ENCODE measurements at regions not wholly inside any gene's neighbourhood (a gene's known extent, or its start where the extent isn't known, plus 50 kb on each side); places are given as distances from the start of the nearest gene placed in this dataset.

DNA sequence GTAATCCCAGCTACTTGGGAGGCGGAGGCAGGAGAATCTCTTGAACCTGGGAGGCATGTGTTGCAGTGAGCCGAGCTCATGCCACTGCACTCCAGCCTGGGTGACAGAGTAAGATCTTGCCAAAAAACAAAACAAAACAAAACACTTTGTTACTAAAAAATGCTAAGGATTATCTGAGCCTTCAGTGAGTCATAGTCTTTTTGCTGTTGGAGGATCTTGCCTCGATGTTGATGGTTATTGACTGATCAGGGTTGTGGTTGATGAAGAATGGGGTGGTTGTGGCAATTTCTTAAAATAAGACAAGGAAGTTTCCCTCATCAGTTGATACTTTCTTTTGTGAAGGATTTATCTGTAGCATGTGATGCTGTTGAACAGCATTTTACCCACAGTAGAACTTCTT is 196.8 kb upstream of the HDDC2 start:
- Histone ChIP-seq H3K36me3 (ENCODE audit: insufficient read depth, low read length) (no peaks in the 10 kb centered on the region), H3K4me1 (ENCODE audit: insufficient read depth, low read length) (no peaks in the 10 kb centered on the region), H3K4me3 (ENCODE audit: low read depth in 1 of 2, low read length in 2 of 2) (no peak overlapping the region), H3K27ac (ENCODE audit: low read depth, low read length) (no peak overlapping the region), H3K9me3 (ENCODE audit: low read length) (no peaks in the 10 kb centered on the region), H3K27me3 (ENCODE audit: control insufficient read depth in 1 of 2, insufficient read depth in 2 of 2, low read length in 2 of 2) (no peaks in the 10 kb centered on the region), H3K9ac (ENCODE audit: low read length) (no peak overlapping the region)

- Histone ChIP-seq H3K9ac (ENCODE audit: low read length) (no peak overlapping the region), H3K27me3 (ENCODE audit: control insufficient read depth in 1 of 2, insufficient read depth in 2 of 2, low read length in 2 of 2) (no peaks in the 10 kb centered on the region), H3K9me3 (ENCODE audit: low read length) (no peaks in the 10 kb centered on the region), H3K27ac (ENCODE audit: low read depth, low read length) (no peak overlapping the region), H3K36me3 (ENCODE audit: insufficient read depth, low read length) (no peaks in the 10 kb centered on the region), H3K4me3 (ENCODE audit: low read depth in 1 of 2, low read length in 2 of 2) (no peak overlapping the region), H3K4me1 (ENCODE audit: insufficient read depth, low read length) (no peaks in the 10 kb centered on the region)
Observed at GRCh38 chr6:125499535-125499934, 197.8 kb upstream of the HDDC2 start.

- Histone ChIP-seq H3K4me3 (ENCODE audit: low read depth in 1 of 2, low read length in 2 of 2) (no peak overlapping the region), H3K27me3 (ENCODE audit: control insufficient read depth in 1 of 2, insufficient read depth in 2 of 2, low read length in 2 of 2) (no peaks in the 10 kb centered on the region), H3K27ac (ENCODE audit: low read depth, low read length) (no peak overlapping the region), H3K9ac (ENCODE audit: low read length) (no peak overlapping the region), H3K36me3 (ENCODE audit: insufficient read depth, low read length) (no peaks in the 10 kb centered on the region), H3K4me1 (ENCODE audit: insufficient read depth, low read length) (no peaks in the 10 kb centered on the region), H3K9me3 (ENCODE audit: low read length) (no peaks in the 10 kb centered on the region)
Observed at GRCh38 chr6:125503181-125503580, 201.4 kb upstream of the HDDC2 start.

DNA sequence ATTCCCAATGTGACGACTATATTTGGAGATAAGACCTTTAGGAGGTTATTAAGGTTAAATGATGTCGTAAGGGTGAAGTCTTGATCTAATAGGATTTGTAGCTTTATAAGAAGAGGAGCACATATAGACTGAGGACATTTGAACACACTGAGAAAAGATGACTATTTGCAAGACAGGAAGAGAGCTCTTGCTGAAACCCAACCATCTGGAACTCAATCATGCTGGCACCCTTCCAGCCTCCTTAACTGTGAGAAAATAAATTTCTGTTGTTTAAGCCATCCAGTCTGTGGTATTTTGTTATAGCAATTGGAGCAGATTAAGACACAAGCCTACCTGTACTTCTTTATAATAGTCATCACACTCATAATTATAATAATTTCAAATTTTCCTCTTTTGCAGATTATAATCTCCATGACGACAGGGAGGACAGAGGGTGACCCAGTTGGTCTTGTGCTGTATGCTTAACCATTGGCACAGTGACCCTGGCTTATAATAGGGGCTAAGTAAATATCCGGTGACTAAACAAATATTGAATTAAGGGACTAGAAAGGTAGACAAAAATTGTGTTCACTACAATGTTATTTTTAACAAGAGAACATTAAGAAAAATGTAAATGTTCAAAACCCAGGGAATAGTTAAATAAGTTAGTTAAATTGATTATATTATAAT is 206.4 kb upstream of the HDDC2 start:
- no peaks in the 10 kb centered on the region for H3K4me1 ChIP-seq (ENCODE audit: insufficient read depth, low read length)
- H3K36me3 ChIP-seq (ENCODE audit: insufficient read depth, low read length) = no peaks in the 10 kb centered on the region
- H3K9me3 ChIP-seq (ENCODE audit: low read length) = no peaks in the 10 kb centered on the region
- H3K9ac ChIP-seq (ENCODE audit: low read length) = no peak overlapping the region
- H3K27ac ChIP-seq (ENCODE audit: low read depth, low read length) = no peak overlapping the region
- no peaks in the 10 kb centered on the region for H3K27me3 ChIP-seq (ENCODE audit: control insufficient read depth in 1 of 2, insufficient read depth in 2 of 2, low read length in 2 of 2)
- H3K4me3 ChIP-seq (ENCODE audit: low read depth in 1 of 2, low read length in 2 of 2) = no peak overlapping the region

DNA sequence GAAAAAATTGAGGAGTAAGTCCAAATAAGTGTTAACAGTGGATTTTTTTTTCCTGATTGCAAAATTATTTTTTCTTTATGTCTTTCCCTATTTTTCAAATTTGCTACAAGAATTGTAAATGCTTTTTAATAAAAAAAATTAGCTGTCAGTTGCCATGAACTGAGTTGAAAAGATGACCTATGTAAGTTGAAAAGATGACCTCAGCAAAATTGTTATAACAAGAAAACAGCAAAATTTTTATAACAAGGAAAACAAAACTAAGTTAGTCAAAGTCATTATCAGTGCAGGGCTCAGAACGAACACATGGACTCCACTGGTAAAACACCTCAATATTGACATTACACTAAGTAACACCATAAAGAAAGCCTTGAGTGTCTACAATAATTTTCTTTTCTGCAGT is 207.0 kb upstream of the HDDC2 start:
- Histone ChIP-seq H3K27me3 (ENCODE audit: control insufficient read depth in 1 of 2, insufficient read depth in 2 of 2, low read length in 2 of 2) (no peaks in the 10 kb centered on the region), H3K4me3 (ENCODE audit: low read depth in 1 of 2, low read length in 2 of 2) (no peak overlapping the region), H3K4me1 (ENCODE audit: insufficient read depth, low read length) (no peaks in the 10 kb centered on the region), H3K9ac (ENCODE audit: low read length) (no peak overlapping the region), H3K9me3 (ENCODE audit: low read length) (no peaks in the 10 kb centered on the region), H3K36me3 (ENCODE audit: insufficient read depth, low read length) (no peaks in the 10 kb centered on the region), H3K27ac (ENCODE audit: low read depth, low read length) (no peak overlapping the region)

GRCh38 chr6:125509477-125509876 is 207.7 kb upstream of the HDDC2 start:
- no peak overlapping the region for H3K4me3 ChIP-seq (ENCODE audit: low read depth in 1 of 2, low read length in 2 of 2)
- H3K4me1 ChIP-seq (ENCODE audit: insufficient read depth, low read length) = no peaks in the 10 kb centered on the region
- no peak overlapping the region for H3K27ac ChIP-seq (ENCODE audit: low read depth, low read length)
- H3K9ac ChIP-seq (ENCODE audit: low read length) = no peak overlapping the region
- no peaks in the 10 kb centered on the region for H3K36me3 ChIP-seq (ENCODE audit: insufficient read depth, low read length)
- no peaks in the 10 kb centered on the region for H3K27me3 ChIP-seq (ENCODE audit: control insufficient read depth in 1 of 2, insufficient read depth in 2 of 2, low read length in 2 of 2)
- H3K9me3 ChIP-seq (ENCODE audit: low read length) = no peaks in the 10 kb centered on the region

DNA sequence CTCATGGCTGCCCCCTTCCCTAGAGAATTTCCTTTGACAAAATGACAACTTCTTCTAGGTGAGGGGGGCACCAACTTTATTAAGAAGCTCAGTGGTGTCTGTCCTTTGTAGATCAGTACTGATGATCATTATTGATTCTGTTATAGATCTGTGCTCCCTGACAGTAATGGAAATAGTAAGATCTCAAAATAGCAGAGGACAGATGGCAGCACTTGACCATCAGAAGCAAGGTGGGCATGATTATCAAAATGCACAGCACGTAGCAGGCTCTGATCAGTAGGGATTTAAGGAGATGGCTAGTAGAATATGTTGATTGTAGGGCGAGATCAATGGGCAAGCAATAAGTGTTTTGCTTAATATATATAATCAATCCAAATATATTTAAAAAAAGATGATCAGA is 208.6 kb upstream of the HDDC2 start:
- H3K9ac ChIP-seq (ENCODE audit: low read length) = no peak overlapping the region

DNA sequence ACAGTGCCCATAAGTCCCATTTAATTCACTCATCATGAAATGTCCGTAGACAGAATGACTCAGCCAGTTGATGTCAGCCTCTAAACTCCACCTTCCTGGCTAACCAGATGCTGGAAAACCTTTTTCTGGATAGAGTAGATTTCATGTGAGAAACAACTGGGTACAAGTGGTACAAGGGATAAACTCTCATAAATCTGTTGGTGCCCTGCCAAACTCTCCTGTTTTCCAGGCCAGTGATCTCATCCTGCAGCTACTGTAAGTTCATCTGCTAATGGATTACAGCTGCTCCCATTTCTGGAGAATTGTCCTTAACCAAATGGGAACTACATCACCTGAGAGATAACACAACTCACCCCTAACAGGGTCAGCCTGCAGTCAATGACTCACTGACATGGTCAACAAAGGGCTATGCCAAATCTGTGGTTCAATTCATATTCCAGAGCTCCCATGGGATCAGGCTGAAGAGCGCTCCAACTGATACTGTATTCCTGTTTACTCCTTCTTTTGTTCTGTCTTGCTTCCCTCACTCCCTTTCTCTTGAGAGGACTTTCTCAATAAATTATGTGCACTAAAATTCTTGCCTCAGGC is 210.1 kb upstream of the HDDC2 start:
- Histone ChIP-seq H3K36me3 (ENCODE audit: insufficient read depth, low read length) (no peaks in the 10 kb centered on the region), H3K4me3 (ENCODE audit: low read depth in 1 of 2, low read length in 2 of 2) (no peak overlapping the region), H3K27ac (ENCODE audit: low read depth, low read length) (no peak overlapping the region), H3K4me1 (ENCODE audit: insufficient read depth, low read length) (no peaks in the 10 kb centered on the region), H3K9me3 (ENCODE audit: low read length) (no peaks in the 10 kb centered on the region), H3K27me3 (ENCODE audit: control insufficient read depth in 1 of 2, insufficient read depth in 2 of 2, low read length in 2 of 2) (no peaks in the 10 kb centered on the region), H3K9ac (ENCODE audit: low read length) (no peak overlapping the region)

More for the DNA sequence above, 208.6 kb upstream of the HDDC2 start:
- Histone ChIP-seq H3K27me3 (ENCODE audit: control insufficient read depth in 1 of 2, insufficient read depth in 2 of 2, low read length in 2 of 2) (no peaks in the 10 kb centered on the region), H3K36me3 (ENCODE audit: insufficient read depth, low read length) (no peaks in the 10 kb centered on the region), H3K4me1 (ENCODE audit: insufficient read depth, low read length) (no peaks in the 10 kb centered on the region), H3K9me3 (ENCODE audit: low read length) (no peaks in the 10 kb centered on the region), H3K27ac (ENCODE audit: low read depth, low read length) (no peak overlapping the region), H3K4me3 (ENCODE audit: low read depth in 1 of 2, low read length in 2 of 2) (no peak overlapping the region)

DNA sequence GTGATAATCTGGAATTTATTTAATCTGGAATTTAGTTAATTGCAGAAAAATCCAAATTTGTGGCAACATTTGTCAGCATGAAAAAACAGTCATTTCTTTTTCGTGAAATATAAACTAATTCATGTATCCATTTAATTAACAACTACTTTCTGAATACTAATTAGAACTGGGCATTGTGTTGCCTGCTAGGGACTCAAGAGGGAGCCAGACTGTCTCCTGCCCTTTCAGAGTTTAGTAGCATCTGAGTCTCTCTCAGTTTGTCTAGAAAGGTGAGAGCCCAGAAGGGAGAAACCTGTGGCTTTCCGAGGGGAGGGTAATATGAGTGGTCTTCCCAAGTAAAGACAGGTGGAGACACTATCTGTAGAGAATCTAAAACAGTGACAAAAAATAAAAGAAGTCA is 210.9 kb upstream of the HDDC2 start:
- no peak overlapping the region for H3K4me3 ChIP-seq (ENCODE audit: low read depth in 1 of 2, low read length in 2 of 2)
- H3K9me3 ChIP-seq (ENCODE audit: low read length) = no peaks in the 10 kb centered on the region
- H3K9ac ChIP-seq (ENCODE audit: low read length) = no peak overlapping the region
- no peaks in the 10 kb centered on the region for H3K4me1 ChIP-seq (ENCODE audit: insufficient read depth, low read length)
- H3K27ac ChIP-seq (ENCODE audit: low read depth, low read length) = no peak overlapping the region
- H3K27me3 ChIP-seq (ENCODE audit: control insufficient read depth in 1 of 2, insufficient read depth in 2 of 2, low read length in 2 of 2) = no peaks in the 10 kb centered on the region
- no peaks in the 10 kb centered on the region for H3K36me3 ChIP-seq (ENCODE audit: insufficient read depth, low read length)

DNA sequence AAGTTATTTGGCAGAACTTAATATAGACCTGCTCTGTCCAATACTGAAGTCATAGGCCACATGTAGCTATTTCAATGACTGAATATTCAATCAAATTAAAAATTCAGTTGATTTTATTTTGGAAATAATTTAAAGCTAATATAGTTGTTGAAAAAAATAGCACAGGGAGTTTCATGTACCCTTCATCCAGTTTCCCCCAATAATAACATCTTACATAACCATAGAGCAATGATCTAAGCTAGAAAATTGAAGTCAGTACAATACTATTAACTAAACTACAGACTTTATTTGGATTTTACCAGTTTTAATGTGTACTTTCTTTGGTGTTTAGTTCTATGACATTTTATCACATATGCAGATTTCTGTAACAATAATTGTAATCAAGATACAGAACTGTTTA is 212.2 kb upstream of the HDDC2 start:
- Histone ChIP-seq H3K4me1 (ENCODE audit: insufficient read depth, low read length) (no peaks in the 10 kb centered on the region), H3K9ac (ENCODE audit: low read length) (no peak overlapping the region), H3K27me3 (ENCODE audit: control insufficient read depth in 1 of 2, insufficient read depth in 2 of 2, low read length in 2 of 2) (no peaks in the 10 kb centered on the region), H3K9me3 (ENCODE audit: low read length) (no peaks in the 10 kb centered on the region), H3K4me3 (ENCODE audit: low read depth in 1 of 2, low read length in 2 of 2) (no peak overlapping the region), H3K27ac (ENCODE audit: low read depth, low read length) (no peak overlapping the region), H3K36me3 (ENCODE audit: insufficient read depth, low read length) (no peaks in the 10 kb centered on the region)

DNA sequence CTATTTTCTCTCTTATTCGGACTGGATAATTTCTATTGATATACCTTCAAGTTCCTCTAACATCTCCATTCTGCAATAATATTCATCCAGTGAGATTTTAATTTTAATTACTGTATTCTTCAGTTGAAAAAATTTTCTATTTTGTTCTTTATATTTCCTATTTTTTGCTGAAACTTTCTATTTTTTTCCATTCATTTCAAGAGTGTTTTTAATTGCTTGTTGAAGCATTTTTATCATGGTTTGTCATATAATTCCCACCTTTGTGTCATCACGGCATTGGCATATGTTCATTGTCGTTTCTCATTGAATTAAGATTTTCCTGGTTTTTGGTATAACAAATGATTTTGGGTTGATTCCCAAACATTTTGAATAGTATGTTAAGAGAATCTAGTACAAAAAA is 214.9 kb upstream of the HDDC2 start:
- H3K27ac ChIP-seq (ENCODE audit: low read depth, low read length) = no peak overlapping the region
- H3K36me3 ChIP-seq (ENCODE audit: insufficient read depth, low read length) = no peaks in the 10 kb centered on the region
- H3K27me3 ChIP-seq (ENCODE audit: control insufficient read depth in 1 of 2, insufficient read depth in 2 of 2, low read length in 2 of 2) = no peaks in the 10 kb centered on the region
- no peak overlapping the region for H3K4me3 ChIP-seq (ENCODE audit: low read depth in 1 of 2, low read length in 2 of 2)
- H3K9me3 ChIP-seq (ENCODE audit: low read length) = no peaks in the 10 kb centered on the region
- H3K9ac ChIP-seq (ENCODE audit: low read length) = no peak overlapping the region
- no peaks in the 10 kb centered on the region for H3K4me1 ChIP-seq (ENCODE audit: insufficient read depth, low read length)

DNA sequence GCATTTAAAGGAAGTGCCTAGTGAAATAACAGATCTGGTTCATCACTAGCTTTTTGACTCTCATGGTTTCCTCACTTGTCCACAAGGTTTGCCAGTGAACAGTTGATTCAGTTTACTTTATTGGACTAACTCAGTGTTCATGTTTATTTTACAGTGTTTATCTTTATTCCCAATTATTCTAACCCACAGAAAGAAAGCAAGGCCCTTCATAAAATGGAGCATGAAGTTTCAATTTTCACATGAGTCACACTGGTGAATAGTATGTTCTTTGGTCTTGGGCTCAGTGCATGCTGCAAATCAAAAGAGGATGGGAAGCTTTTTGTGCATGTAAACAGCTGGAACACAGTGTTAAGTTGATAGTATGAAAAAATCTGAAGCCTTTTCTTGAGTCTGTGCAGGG is 217.6 kb upstream of the HDDC2 start:
- Histone ChIP-seq H3K27me3 (ENCODE audit: control insufficient read depth in 1 of 2, insufficient read depth in 2 of 2, low read length in 2 of 2) (no peaks in the 10 kb centered on the region), H3K27ac (ENCODE audit: low read depth, low read length) (no peak overlapping the region), H3K4me3 (ENCODE audit: low read depth in 1 of 2, low read length in 2 of 2) (no peak overlapping the region), H3K4me1 (ENCODE audit: insufficient read depth, low read length) (no peaks in the 10 kb centered on the region), H3K36me3 (ENCODE audit: insufficient read depth, low read length) (no peaks in the 10 kb centered on the region), H3K9me3 (ENCODE audit: low read length) (no peaks in the 10 kb centered on the region), H3K9ac (ENCODE audit: low read length) (no peak overlapping the region)
